BE2C (cell line): ENCODE measurements at regions not wholly inside any gene's neighbourhood (a gene's known extent, or its start where the extent isn't known, plus 50 kb on each side); places are given as distances from the start of the nearest gene placed in this dataset.
A peak's percentile ranks its signal among the peaks of the same experiment; 100 is the strongest.

ENCODE experiments used
- DNase-seq: peaks from one replicate; pipeline ENCODE4 v3.0.0-alpha.2; 2020
- H3K27me3 ChIP-seq: fragments of 250-450 bp; sonication (Bioruptor Pico); 2 replicates; pipeline ENCODE4 v1.5.1; 2020; ENCODE audit warnings: mild to moderate bottlenecking
- H3K36me3 ChIP-seq: fragments of 250-450 bp; sonication (Bioruptor Pico); 2 replicates; pipeline ENCODE4 v1.5.1; 2020; ENCODE audit warnings: mild to moderate bottlenecking
- H3K4me1 ChIP-seq: fragments of 250-450 bp; sonication (Bioruptor Pico); 2 replicates; pipeline ENCODE4 v1.5.1; 2020
- H3K4me3 ChIP-seq: 2 replicates; pipeline ENCODE4 v1.5.1; 2011; ENCODE audit warnings: low read depth, low read length
- H3K9me3 ChIP-seq: fragments of 250-450 bp; sonication (Bioruptor Pico); 2 replicates; pipeline ENCODE4 v1.5.1; 2020
- TF ChIP-seq, protein P1 (sequence below): IDR thresholded peaks from 2 replicates; pipeline ENCODE4 v1.5.1; 2012; ENCODE audit warnings: mild to moderate bottlenecking, low read depth, low read length

DNA sequence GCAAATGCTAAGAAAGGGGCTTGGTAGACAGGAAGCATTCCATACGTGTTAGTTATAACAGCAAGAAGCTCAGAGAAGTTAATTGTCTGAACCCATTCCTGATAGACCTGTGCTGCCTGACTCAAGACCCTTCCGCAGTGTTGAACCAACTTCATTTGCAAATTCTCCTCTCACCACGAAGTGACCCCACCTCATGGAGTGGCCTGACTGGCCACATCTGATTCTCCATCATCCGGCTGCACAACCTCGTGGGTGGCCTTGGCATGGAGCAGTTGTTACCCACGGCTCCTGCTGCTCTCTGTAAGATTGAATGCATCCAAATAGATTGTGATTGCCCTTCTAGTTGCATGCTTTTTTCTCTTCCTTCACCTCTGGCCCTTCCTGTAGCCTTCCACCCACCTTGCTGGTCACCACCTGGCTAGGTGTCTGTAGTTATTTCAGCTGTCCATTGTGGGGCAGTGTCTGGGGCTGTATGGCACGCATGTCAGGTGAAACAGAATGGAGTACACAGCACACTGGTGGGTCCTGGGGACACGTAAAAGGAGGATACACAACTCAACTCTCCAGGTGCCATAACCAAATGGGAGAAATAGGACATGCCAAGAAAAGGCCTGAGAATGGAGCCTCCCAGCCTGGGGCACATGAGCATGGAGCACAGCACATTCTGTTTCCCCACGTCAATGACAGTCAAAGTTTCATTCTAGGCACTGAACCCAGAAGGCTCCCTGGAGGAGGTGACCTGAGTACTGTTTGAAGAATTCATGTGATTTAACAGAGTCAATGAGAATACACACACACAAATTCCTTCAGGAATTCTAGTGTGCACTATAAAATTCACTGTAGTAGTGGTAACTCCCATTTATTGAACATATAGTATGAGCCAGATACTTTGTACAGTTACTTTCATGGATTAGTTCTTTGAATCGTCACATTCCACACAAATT is 70.5 kb upstream of the PTCH1 start:
- no peak overlapping the region for H3K4me3 ChIP-seq
- no peaks in the 10 kb centered on the region; the same call in 1 of the 2 replicates for H3K9me3 ChIP-seq
- H3K27me3 ChIP-seq, result no peaks in the 10 kb centered on the region
- DNase-seq, result no peak
- no peaks in the 10 kb centered on the region for H3K36me3 ChIP-seq
- TF ChIP-seq, protein P1, sequence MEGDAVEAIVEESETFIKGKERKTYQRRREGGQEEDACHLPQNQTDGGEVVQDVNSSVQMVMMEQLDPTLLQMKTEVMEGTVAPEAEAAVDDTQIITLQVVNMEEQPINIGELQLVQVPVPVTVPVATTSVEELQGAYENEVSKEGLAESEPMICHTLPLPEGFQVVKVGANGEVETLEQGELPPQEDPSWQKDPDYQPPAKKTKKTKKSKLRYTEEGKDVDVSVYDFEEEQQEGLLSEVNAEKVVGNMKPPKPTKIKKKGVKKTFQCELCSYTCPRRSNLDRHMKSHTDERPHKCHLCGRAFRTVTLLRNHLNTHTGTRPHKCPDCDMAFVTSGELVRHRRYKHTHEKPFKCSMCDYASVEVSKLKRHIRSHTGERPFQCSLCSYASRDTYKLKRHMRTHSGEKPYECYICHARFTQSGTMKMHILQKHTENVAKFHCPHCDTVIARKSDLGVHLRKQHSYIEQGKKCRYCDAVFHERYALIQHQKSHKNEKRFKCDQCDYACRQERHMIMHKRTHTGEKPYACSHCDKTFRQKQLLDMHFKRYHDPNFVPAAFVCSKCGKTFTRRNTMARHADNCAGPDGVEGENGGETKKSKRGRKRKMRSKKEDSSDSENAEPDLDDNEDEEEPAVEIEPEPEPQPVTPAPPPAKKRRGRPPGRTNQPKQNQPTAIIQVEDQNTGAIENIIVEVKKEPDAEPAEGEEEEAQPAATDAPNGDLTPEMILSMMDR, result no peak
- no peaks in the 10 kb centered on the region for H3K4me1 ChIP-seq

DNA sequence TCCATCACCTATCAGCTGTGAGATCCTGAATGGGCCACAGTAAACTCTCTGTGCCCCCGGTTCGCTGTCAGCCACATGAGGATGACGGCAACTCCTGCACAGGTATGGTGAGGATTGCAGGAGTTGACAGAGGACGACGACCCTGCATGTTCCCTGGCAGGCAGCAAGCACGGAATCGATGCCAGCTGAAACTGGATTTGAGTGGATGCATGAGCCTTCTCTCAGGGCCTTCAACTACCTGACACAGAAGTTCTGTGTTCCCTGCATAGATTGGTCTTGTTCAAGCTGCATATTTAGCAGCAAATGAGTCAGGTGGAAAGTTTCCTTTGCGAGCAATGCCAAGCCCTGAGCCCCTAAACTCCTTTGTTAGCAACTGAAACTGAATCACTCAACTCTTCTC is 69.6 kb upstream of the PTCH1 start:
- Histone ChIP-seq H3K4me1 (no peaks in the 10 kb centered on the region; the same call in 1 of the 2 replicates), H3K27me3 (no peaks in the 10 kb centered on the region), H3K4me3 (no peak overlapping the region), H3K36me3 (no peaks in the 10 kb centered on the region), H3K9me3 (no peaks in the 10 kb centered on the region; the same call in 1 of the 2 replicates)
- TF ChIP-seq, protein P1, result no peak
- DNase-seq, result no peak

DNA sequence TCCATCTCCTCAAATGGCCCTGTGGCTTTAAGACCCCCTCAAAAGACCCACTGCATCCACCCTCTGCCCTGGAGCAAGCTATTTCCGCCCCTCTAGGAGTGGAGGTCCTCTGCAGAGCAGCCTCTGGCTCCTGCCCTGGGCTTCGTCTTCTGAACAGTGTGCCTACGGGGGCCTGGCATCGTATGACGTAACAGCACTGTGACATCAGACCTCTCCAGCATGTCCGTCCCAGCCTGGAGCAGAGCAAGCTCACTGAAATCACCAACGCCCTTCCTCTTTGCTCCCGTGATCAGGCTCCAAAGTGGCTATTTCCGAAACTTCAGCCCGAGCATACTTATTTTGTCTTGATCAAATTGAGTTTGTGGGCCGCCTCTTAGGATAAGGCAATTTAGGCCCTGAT is 69.1 kb upstream of the PTCH1 start:
- Histone ChIP-seq H3K4me3 (no peak overlapping the region), H3K27me3 (no peaks in the 10 kb centered on the region), H3K4me1 (no peaks in the 10 kb centered on the region; the same call in 1 of the 2 replicates), H3K9me3 (no peaks in the 10 kb centered on the region), H3K36me3 (no peaks in the 10 kb centered on the region)
- TF ChIP-seq, protein P1, result no peak
- no peak for DNase-seq

DNA sequence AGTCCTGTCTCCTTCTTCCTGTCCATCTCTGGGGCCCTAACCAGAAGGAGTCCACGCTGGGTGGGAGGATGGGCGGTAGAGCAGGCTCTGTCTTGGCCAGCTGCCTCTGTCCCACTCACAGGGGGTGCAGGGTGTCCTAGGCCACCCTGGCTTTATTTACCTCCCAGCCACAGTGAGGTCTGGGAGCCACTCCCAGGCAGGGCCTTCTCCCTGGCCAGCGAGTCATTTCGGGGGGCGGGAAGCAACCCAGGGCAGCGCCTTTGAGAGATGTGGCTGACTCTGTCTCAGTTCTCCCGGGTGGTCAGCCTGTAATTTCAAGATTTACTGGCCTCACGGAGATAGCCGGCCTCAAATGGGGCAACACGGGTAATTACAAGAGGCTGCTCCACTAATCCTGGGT is 67.4 kb upstream of the PTCH1 start:
- Histone ChIP-seq H3K27me3 (no peaks in the 10 kb centered on the region), H3K4me1 (peaks cover 3% of the 10 kb centered on the region), H3K36me3 (no peaks in the 10 kb centered on the region), H3K4me3 (no peak overlapping the region), H3K9me3 (no peaks in the 10 kb centered on the region)
- no peak for DNase-seq
- TF ChIP-seq, protein P1, result no peak

DNA sequence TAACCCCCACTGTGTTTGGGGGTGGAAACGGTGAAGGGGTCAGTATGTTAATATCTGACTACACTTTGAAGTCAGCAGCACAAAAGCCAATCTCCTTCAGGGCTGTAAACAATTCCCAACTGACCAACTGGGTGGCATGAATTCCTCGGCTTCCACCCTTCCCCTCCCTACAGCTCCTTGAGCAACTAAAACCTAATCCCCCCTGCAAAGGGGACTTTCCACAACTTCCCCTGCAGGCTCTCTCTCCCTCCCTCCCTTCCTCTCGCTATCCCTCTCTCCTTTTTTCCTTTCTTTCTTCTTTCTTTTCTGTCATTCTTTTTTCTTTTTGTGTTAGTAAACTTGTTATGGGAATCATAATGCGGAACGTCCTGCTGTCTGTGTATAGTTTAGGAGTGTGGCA is 65.1 kb upstream of the PTCH1 start:
- TF ChIP-seq, protein P1, result no peak
- DNase-seq, result no peak
- Histone ChIP-seq H3K4me1 (peaks cover 3% of the 10 kb centered on the region), H3K4me3 (peak overlapping the region; percentile 43), H3K9me3 (no peaks in the 10 kb centered on the region), H3K27me3 (no peaks in the 10 kb centered on the region), H3K36me3 (no peaks in the 10 kb centered on the region)
